Activated naive CD4-positive, alpha-beta T cell treated with anti-CD3 and anti-CD28 coated beads for 36 hours (primary cell): ENCODE measurements at regions not wholly inside any gene's neighbourhood (a gene's known extent, or its start where the extent isn't known, plus 50 kb on each side); places are given as distances from the start of the nearest gene placed in this dataset.
"Not testable (repeated sequence)": the region's sequence is repeated elsewhere in the genome, so short reads cannot be mapped to it uniquely, and the experiment has no call there.

ENCODE experiments used
- CTCF ChIA-PET: fragments of 350-600 bp; sonication (Branson Sonifier 250); formaldehyde crosslinking; loops from one replicate; lab custom pipeline; 2021; ENCODE audit warnings: antibody characterized with exemption; lab: Charles Lee
- DNase-seq: peaks from one replicate; pipeline ENCODE4 v3.0.0-alpha.2; 2020
- H3K27ac Mint-ChIP-seq: one replicate; pipeline ENCODE4 v1.8.0; 2021; ENCODE audit warnings: mild to moderate bottlenecking, mixed read lengths
- H3K27me3 Mint-ChIP-seq: one replicate; pipeline ENCODE4 v1.8.0; 2021; ENCODE audit warnings: low read depth, mixed read lengths
- H3K36me3 Mint-ChIP-seq: one replicate; pipeline ENCODE4 v1.8.0; 2021; ENCODE audit warnings: low read depth, mixed read lengths
- H3K4me1 Mint-ChIP-seq: one replicate; pipeline ENCODE4 v1.8.0; 2021; ENCODE audit warnings: low read depth, mixed read lengths
- H3K4me3 Mint-ChIP-seq: one replicate; pipeline ENCODE4 v1.8.0; 2021; ENCODE audit warnings: mild to moderate bottlenecking, moderate library complexity, mixed read lengths
- H3K9me3 Mint-ChIP-seq: one replicate; pipeline ENCODE4 v1.8.0; 2021; ENCODE audit warnings: mixed read lengths
- intact Hi-C: fragments of 100-400 bp; cut with micrococcal nuclease; formaldehyde crosslinking; loops from one replicate; pipeline ENCODE4 v1.15.1; 2023

GRCh38 chr4:174056959-174057358 lies 226.5 kb downstream of the FBXO8 start:
- no peaks in the 10 kb centered on the region for H3K4me1 Mint-ChIP-seq
- H3K36me3 Mint-ChIP-seq = no peaks in the 10 kb centered on the region
- H3K4me3 Mint-ChIP-seq = no peak overlapping the region
- H3K27ac Mint-ChIP-seq = no peak overlapping the region
- H3K27me3 Mint-ChIP-seq = no peaks in the 10 kb centered on the region
- H3K9me3 Mint-ChIP-seq = peaks cover 2% of the 10 kb centered on the region
- CTCF ChIA-PET = no interaction called here
- intact Hi-C loops = no loop called here
- no peak for DNase-seq

- Mint-ChIP-seq H3K4me1 (no peaks in the 10 kb centered on the region), H3K27me3 (peaks cover under 1% of the 10 kb centered on the region), H3K4me3 (no peak overlapping the region), H3K36me3 (no peaks in the 10 kb centered on the region), H3K9me3 (peaks cover 2% of the 10 kb centered on the region), H3K27ac (no peak overlapping the region)
- no peak for DNase-seq
- intact Hi-C loops = no loop called here
- CTCF ChIA-PET = no interaction called here
Measured at GRCh38 chr4:174055344-174055743, 228.1 kb downstream of the FBXO8 start.

DNA sequence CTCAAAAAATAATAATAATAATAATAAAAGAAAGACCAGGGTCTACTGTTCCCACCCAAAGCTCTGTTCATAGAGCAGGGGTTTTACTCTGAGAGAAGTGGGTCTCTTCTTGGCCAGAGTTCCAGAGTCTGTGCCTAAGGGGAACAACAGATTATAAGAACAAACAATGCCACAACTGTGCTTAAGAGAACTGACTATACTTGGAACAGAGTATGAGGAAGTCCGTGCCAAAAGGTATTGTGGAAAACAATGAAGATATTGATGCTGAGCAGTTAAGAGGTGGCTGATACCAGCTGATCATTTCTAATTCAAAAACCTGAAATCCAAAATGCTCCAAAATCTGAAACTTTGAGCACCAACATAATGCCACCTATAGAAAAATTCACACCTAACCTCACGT lies 229.6 kb downstream of the FBXO8 start:
- peaks cover 2% of the 10 kb centered on the region for H3K9me3 Mint-ChIP-seq
- intact Hi-C loops = no loop called here
- DNase-seq = no peak
- no peak overlapping the region for H3K4me3 Mint-ChIP-seq
- CTCF ChIA-PET = no interaction called here
- H3K27ac Mint-ChIP-seq = no peak overlapping the region
- H3K36me3 Mint-ChIP-seq = no peaks in the 10 kb centered on the region
- no peaks in the 10 kb centered on the region for H3K4me1 Mint-ChIP-seq
- H3K27me3 Mint-ChIP-seq = peaks cover 6% of the 10 kb centered on the region

DNA sequence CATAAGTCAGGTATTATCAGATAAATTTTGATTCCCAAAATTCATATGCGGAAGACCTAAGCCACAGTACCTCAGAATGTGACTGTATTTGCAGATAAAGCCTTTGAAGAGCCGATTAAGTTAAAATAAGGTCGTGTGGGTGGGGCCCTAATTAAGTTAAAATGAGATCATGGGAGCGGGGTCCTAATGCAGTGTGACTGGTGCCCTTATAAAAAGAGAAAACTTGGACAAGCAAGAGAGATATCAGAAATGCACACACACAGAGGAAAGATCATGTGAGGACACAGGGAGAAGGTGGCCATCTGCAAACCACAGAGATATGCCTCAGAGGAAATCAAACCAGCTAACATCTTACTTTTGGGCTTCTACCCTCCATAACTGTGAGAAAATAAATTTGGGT lies 236.1 kb downstream of the FBXO8 start:
- no peak overlapping the region for H3K27ac Mint-ChIP-seq
- no peak overlapping the region for H3K4me3 Mint-ChIP-seq
- no peak for DNase-seq
- peaks cover 7% of the 10 kb centered on the region for H3K27me3 Mint-ChIP-seq
- no peaks in the 10 kb centered on the region for H3K4me1 Mint-ChIP-seq
- no peaks in the 10 kb centered on the region for H3K36me3 Mint-ChIP-seq
- intact Hi-C loops = no loop called here
- CTCF ChIA-PET = no interaction called here
- peaks cover 6% of the 10 kb centered on the region for H3K9me3 Mint-ChIP-seq

DNA sequence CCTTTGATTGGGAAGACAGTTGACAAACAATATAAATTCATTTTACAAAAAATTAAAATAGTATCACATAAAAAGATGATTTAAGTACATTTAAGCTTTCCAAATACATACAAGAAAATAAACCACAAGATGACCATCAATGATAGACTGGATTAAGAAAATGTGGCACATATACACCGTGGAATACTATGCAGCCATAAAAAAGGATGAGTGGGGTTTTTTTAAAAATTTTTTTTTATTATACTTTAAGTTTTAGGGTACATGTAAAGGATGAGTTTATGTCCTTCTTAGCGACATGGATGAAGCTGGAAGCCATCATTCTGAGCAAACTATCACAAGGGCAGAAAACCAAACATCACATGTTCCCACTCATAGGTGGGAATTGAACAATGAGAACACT lies 237.6 kb downstream of the FBXO8 start:
- H3K27ac Mint-ChIP-seq, DNase-seq, H3K4me1 Mint-ChIP-seq, H3K27me3 Mint-ChIP-seq, H3K9me3 Mint-ChIP-seq, H3K36me3 Mint-ChIP-seq, H3K4me3 Mint-ChIP-seq, intact Hi-C loops: not testable (repeated sequence)
- CTCF ChIA-PET = interaction anchor here (0.6 kb wide), 1 partner anchor 71 kb away, joined by 3 read pairs; no protein-coding TSS in a partner anchor

DNA sequence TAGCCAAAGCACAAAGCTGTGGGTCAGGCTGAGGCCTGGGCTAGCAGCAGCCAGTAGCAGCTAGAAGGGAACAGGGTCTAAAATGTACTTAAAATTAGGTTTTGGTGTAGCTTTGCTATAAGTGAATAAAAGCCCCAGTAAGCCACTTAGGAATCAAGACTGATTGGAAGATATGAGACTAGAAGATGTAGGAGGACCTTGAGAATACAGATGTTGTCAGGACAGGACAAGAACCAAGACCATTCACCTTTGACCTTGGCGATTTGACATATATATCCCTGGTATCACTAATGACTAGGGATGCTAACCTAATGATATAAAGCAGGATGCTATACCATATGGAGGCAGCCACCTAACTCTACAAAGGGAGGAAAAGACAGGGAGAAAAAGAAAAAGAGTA lies 238.1 kb downstream of the FBXO8 start:
- H3K27me3 Mint-ChIP-seq = peaks cover 7% of the 10 kb centered on the region

DNA sequence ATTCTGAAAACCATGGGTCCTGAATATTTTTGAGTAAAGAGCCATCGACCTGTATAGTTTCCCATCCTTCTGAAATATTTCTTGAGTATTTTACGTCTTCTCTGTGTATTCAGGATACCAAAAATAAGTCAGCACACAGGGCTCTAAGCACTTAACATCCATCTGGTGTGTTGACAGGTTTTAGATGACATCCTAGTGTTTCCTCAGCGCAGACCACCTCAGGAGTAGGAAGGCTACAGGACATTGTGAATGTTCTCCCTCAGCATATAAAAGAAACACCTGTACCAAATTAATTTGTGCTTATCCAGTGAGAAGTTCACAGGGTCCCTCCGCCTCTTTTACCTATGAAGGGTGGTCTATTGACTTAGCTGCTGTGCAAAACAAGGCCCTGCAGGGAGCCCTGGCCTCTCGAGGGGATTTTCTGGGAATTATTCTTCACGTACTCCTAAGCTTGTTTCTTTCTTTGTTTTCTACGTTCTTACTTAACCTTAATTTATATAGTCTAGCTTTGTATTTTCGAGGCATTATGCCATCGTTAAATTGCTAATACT lies 241.8 kb downstream of the FBXO8 start:
- DNase-seq = no peak
- no peak overlapping the region for H3K4me3 Mint-ChIP-seq
- CTCF ChIA-PET = no interaction called here
- H3K27ac Mint-ChIP-seq = no peak overlapping the region
- peaks cover 2% of the 10 kb centered on the region for H3K27me3 Mint-ChIP-seq
- no peaks in the 10 kb centered on the region for H3K4me1 Mint-ChIP-seq
- intact Hi-C loops = no loop called here
- peaks cover 6% of the 10 kb centered on the region for H3K9me3 Mint-ChIP-seq
- H3K36me3 Mint-ChIP-seq = no peaks in the 10 kb centered on the region

More for the DNA sequence above, 238.1 kb downstream of the FBXO8 start:
- DNase-seq = no peak
- Mint-ChIP-seq H3K9me3 (peaks cover 6% of the 10 kb centered on the region), H3K27ac (no peak overlapping the region), H3K4me3 (no peak overlapping the region), H3K36me3 (no peaks in the 10 kb centered on the region), H3K4me1 (no peaks in the 10 kb centered on the region)
- CTCF ChIA-PET = interaction anchor here (0.6 kb wide), 1 partner anchor 72 kb away, joined by 3 read pairs; no protein-coding TSS in a partner anchor
- intact Hi-C loops = no loop called here

GRCh38 chr4:174040287-174040686 lies 243.2 kb downstream of the FBXO8 start:
- CTCF ChIA-PET = no interaction called here
- intact Hi-C loops = no loop called here
- DNase-seq = no peak
- Mint-ChIP-seq H3K4me1 (no peaks in the 10 kb centered on the region), H3K4me3 (no peak overlapping the region), H3K27ac (no peak overlapping the region), H3K36me3 (no peaks in the 10 kb centered on the region), H3K9me3 (peaks cover 3% of the 10 kb centered on the region), H3K27me3 (peaks cover 2% of the 10 kb centered on the region)

DNA sequence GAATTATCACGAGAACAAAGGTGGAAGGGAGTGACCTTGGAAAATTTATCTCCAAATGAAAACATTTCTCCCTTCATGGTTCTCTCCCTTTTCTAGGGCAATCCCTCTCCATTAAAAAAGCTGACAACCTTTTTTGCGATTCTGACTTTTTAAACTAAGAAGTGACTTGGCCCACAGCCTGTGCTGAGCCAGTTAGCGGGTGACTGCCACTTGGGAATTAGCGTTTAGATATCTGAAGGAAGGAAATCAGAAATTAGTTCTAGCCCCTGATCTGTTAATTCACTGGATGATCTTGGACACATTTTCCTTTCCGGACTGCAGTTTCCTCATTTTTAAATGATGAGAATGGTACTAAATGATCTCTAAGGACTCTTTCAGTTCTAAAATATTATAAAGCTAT lies 245.0 kb downstream of the FBXO8 start:
- no peak for DNase-seq
- CTCF ChIA-PET = no interaction called here
- Mint-ChIP-seq H3K4me1 (no peaks in the 10 kb centered on the region), H3K27me3 (peaks cover 2% of the 10 kb centered on the region), H3K36me3 (no peaks in the 10 kb centered on the region), H3K9me3 (no peaks in the 10 kb centered on the region), H3K27ac (no peak overlapping the region), H3K4me3 (no peak overlapping the region)
- intact Hi-C loops = loop anchor here (10.0 kb wide), 1 partner anchor 154 kb away; no protein-coding TSS in a partner anchor

DNA sequence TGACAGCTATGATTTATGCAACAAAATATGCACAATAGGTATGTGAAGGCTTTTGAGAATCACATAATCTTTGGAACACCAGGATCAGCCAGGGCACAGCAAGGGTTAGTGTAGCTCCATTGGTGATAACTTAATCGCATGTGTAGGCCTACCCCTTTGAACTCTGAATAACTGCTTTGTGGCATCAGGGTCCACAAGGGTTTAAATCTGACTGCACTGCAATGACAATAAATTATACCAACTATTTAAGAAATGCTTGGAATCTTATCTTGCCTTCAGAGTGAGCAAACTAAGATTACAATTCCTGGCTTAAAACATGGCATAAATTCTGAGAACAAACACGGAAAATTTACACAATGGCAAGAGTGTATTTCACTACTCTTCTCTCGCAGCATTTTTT lies 245.8 kb downstream of the FBXO8 start:
- H3K27ac Mint-ChIP-seq = no peak overlapping the region
- intact Hi-C loops = loop anchor here (10.0 kb wide), 1 partner anchor 153 kb away; no protein-coding TSS in a partner anchor
- CTCF ChIA-PET = no interaction called here
- DNase-seq = no peak
- H3K36me3 Mint-ChIP-seq = no peaks in the 10 kb centered on the region
- no peaks in the 10 kb centered on the region for H3K9me3 Mint-ChIP-seq
- no peak overlapping the region for H3K4me3 Mint-ChIP-seq
- no peaks in the 10 kb centered on the region for H3K4me1 Mint-ChIP-seq
- H3K27me3 Mint-ChIP-seq = no peaks in the 10 kb centered on the region

- intact Hi-C loops = loop anchor here (10.0 kb wide), 1 partner anchor 152 kb away; no protein-coding TSS in a partner anchor
- no peaks in the 10 kb centered on the region for H3K4me1 Mint-ChIP-seq
- no peak overlapping the region for H3K27ac Mint-ChIP-seq
- no peaks in the 10 kb centered on the region for H3K27me3 Mint-ChIP-seq
- DNase-seq = no peak
- CTCF ChIA-PET = no interaction called here
- H3K9me3 Mint-ChIP-seq = no peaks in the 10 kb centered on the region
- no peak overlapping the region for H3K4me3 Mint-ChIP-seq
- no peaks in the 10 kb centered on the region for H3K36me3 Mint-ChIP-seq
Measured at GRCh38 chr4:174037049-174037448, 246.4 kb downstream of the FBXO8 start.

DNA sequence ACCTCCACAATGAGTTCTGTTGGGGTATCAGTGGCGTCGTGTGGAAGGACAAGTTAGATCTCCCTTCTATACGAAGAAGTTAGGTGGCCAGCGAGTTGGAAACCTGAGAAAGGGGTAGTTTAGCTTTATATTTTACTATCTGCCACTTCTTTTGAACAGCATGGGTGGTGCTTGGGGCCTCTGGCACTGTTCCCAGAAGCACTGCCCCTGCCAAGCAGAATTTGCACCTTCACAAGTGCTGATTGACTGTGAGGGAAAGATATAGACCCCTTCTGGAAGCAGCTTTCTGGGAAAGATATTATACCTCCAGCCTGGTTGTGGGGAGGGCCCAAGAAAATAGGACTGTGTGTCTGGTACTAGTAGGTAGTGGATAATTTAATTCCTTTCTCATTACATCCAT lies 246.9 kb downstream of the FBXO8 start:
- Mint-ChIP-seq H3K36me3 (no peaks in the 10 kb centered on the region), H3K27me3 (no peaks in the 10 kb centered on the region), H3K9me3 (no peaks in the 10 kb centered on the region), H3K27ac (no peak overlapping the region), H3K4me3 (no peak overlapping the region), H3K4me1 (no peaks in the 10 kb centered on the region)
- CTCF ChIA-PET = no interaction called here
- no peak for DNase-seq
- intact Hi-C loops = loop anchor here (10.0 kb wide), 1 partner anchor 152 kb away; no protein-coding TSS in a partner anchor

- no peaks in the 10 kb centered on the region for H3K9me3 Mint-ChIP-seq
- CTCF ChIA-PET = no interaction called here
- DNase-seq = no peak
- no peaks in the 10 kb centered on the region for H3K4me1 Mint-ChIP-seq
- H3K27me3 Mint-ChIP-seq = no peaks in the 10 kb centered on the region
- no peak overlapping the region for H3K27ac Mint-ChIP-seq
- H3K36me3 Mint-ChIP-seq = no peaks in the 10 kb centered on the region
- no peak overlapping the region for H3K4me3 Mint-ChIP-seq
- intact Hi-C loops = loop anchor here (10.0 kb wide), 1 partner anchor 151 kb away; no protein-coding TSS in a partner anchor
Measured at GRCh38 chr4:174036111-174036510, 247.4 kb downstream of the FBXO8 start.
